Adrenal gland (tissue), 9 donors: ENCODE measurements at regions not wholly inside any gene's neighbourhood (a gene's known extent, or its start where the extent isn't known, plus 50 kb on each side); places are given as distances from the start of the nearest gene placed in this dataset.

Experiments used
- DNase-seq, 7 donors: peaks; one replicate each; pipeline ENCODE4 v3.0.0-alpha.2; 2019 to 2020
- H3K27ac ChIP-seq, 5 donors: fragments of 200-600 bp; sonication (generic) in 4 of 5; 1 replicate in 3 of 5; 2 replicates in 2 of 5; pipeline versions ENCODE4 v1.5.1 to v1.8.0; 2016 to 2020; ENCODE audit warnings: mild to moderate bottlenecking in 1 of 5
- H3K27me3 ChIP-seq: fragments of 200-600 bp; 2 replicates; pipeline ENCODE4 v1.8.0; 2021
- H3K36me3 ChIP-seq, 2 donors: fragments of 200-600 bp; replicated peaks in 1 of 2; 1 replicate in 1 of 2; 2 replicates in 1 of 2; pipeline versions ENCODE4 v1.5.1 to v1.8.0; 2018 to 2022
- H3K4me1 ChIP-seq, 2 donors: fragments of 200-600 bp; replicated peaks in 1 of 2; 1 replicate in 1 of 2; 2 replicates in 1 of 2; pipeline versions ENCODE4 v1.5.1 to v1.8.0; 2018 to 2021
- H3K4me3 ChIP-seq, 4 donors: fragments of 200-600 bp; sonication (generic) in 3 of 4; one replicate each; pipeline ENCODE4 v1.5.1; 2016 to 2018
- H3K9me3 ChIP-seq, 3 donors: fragments of 200-600 bp; sonication (generic) in 1 of 3; replicated peaks in 1 of 3; 1 replicate in 2 of 3; 2 replicates in 1 of 3; pipeline versions ENCODE4 v1.5.1 to v1.8.0; 2016 to 2021
- POLR2A ChIP-seq, 2 donors: fragments of 450-650 bp; IDR thresholded peaks; one replicate each; pipeline ENCODE4 v1.6.1; 2017; ENCODE audit warnings: antibody characterized with exemption in 2 of 2, mild to moderate bottlenecking in 2 of 2, moderate library complexity in 1 of 2
- WGBS, 4 donors: extraction: QIAGEN DNeasy Blood & Tissue Kit in 2 of 4; methylation state at CpG; one replicate each; pipeline versions ENCODE4 v1.1.5 to v1.1.7; 2013 to 2017; 5-methylcytosine and 5-hydroxymethylcytosine counted together
- intact Hi-C, 2 donors: fragments of 100-400 bp; cut with DNase I; formaldehyde crosslinking; loops; one replicate each; pipeline versions ENCODE4 v1.14.1 to v1.15.0; 2022 to 2023
- TF ChIP-seq, protein P1 (sequence below), 6 experiments: fragments of 450-650 bp in 4 of 6; fragments of 200-600 bp in 2 of 6; sonication (generic) in 1 of 6; IDR thresholded peaks; 1 replicate in 5 of 6; 2 replicates in 1 of 6; pipeline versions ENCODE4 v1.5.1 to v1.8.0; 2016 to 2021; ENCODE audit warnings: antibody characterized with exemption in 6 of 6, mild to moderate bottlenecking in 2 of 6, moderate library complexity in 1 of 6
- donor health status: healthy with polysubstance abuse.
- donor health status: Bipolar disorder and iron deficiency.
- donor health status: DM: yes; HTN: yes; CAD: no.
- donor health status: DM: no; HTN: no; CAD: no.
- donor health status: DM: no; HTN: no; CAD: no.

GRCh38 chr13:88862095-88862620 is 1191.0 kb downstream of the SLITRK5 start:
- Histone ChIP-seq H3K9me3 (no peaks in the 10 kb centered on the region), H3K4me3 (no peak overlapping the region), H3K27me3 (no peaks in the 10 kb centered on the region), H3K36me3 (no peaks in the 10 kb centered on the region), H3K27ac (no peak overlapping the region), H3K4me1 (no peaks in the 10 kb centered on the region)
- intact Hi-C loops = no loop called here
- TF ChIP-seq, protein P1, sequence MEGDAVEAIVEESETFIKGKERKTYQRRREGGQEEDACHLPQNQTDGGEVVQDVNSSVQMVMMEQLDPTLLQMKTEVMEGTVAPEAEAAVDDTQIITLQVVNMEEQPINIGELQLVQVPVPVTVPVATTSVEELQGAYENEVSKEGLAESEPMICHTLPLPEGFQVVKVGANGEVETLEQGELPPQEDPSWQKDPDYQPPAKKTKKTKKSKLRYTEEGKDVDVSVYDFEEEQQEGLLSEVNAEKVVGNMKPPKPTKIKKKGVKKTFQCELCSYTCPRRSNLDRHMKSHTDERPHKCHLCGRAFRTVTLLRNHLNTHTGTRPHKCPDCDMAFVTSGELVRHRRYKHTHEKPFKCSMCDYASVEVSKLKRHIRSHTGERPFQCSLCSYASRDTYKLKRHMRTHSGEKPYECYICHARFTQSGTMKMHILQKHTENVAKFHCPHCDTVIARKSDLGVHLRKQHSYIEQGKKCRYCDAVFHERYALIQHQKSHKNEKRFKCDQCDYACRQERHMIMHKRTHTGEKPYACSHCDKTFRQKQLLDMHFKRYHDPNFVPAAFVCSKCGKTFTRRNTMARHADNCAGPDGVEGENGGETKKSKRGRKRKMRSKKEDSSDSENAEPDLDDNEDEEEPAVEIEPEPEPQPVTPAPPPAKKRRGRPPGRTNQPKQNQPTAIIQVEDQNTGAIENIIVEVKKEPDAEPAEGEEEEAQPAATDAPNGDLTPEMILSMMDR (IDR thresholded peaks at IDR 0.05) = no peak
- TF ChIP-seq POLR2A (IDR thresholded peaks at IDR 0.05) = no peak
- WGBS, 4 donors = 68 to 84% (median 78%) methylated on average over 2 of the region's 2 CpGs
- DNase-seq = no peak

- WGBS, 4 donors = 81 to 94% (median 89%) methylated on average over 4 of the region's 4 CpGs
- no peak for DNase-seq
- TF ChIP-seq POLR2A (IDR thresholded peaks at IDR 0.05) = no peak
- TF ChIP-seq, protein P1 (IDR thresholded peaks at IDR 0.05) = no peak
- H3K9me3 ChIP-seq = no peaks in the 10 kb centered on the region
- no peak overlapping the region for H3K27ac ChIP-seq
- no peak overlapping the region for H3K4me3 ChIP-seq
- intact Hi-C loops = no loop called here
- no peaks in the 10 kb centered on the region for H3K4me1 ChIP-seq
- H3K36me3 ChIP-seq = no peaks in the 10 kb centered on the region
- no peaks in the 10 kb centered on the region for H3K27me3 ChIP-seq
Measured at GRCh38 chr13:88863116-88863515, 1191.9 kb downstream of the SLITRK5 start.

DNA sequence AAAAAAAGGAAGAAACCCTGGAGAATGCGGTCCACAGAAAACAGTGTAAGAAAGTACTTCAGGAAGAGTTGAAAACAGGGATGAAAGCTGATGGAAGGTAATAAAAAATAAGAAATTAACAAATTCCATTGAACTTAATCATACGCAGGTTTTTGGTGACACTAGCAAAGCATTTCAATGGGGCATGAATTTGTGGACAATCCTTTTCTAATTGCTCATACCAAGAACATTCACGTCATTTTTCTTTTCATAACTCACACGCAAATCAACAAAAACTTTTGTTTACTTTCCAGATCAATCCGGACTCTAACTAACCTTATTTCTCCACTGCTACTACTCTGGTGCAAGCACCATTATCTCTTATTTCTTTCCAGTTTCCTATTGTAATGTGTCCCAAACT is 1195.0 kb downstream of the SLITRK5 start:
- intact Hi-C loops = no loop called here
- TF ChIP-seq POLR2A (IDR thresholded peaks at IDR 0.05) = no peak
- TF ChIP-seq, protein P1 (IDR thresholded peaks at IDR 0.05) = no peak
- 82 to 89% (median 85%) methylated on average over 5 of the region's 5 CpGs for WGBS, 4 donors
- Histone ChIP-seq H3K9me3 (no peaks in the 10 kb centered on the region), H3K27ac (no peak overlapping the region), H3K36me3 (no peaks in the 10 kb centered on the region), H3K4me3 (no peak overlapping the region), H3K4me1 (no peaks in the 10 kb centered on the region), H3K27me3 (no peaks in the 10 kb centered on the region)
- DNase-seq = no peak

DNA sequence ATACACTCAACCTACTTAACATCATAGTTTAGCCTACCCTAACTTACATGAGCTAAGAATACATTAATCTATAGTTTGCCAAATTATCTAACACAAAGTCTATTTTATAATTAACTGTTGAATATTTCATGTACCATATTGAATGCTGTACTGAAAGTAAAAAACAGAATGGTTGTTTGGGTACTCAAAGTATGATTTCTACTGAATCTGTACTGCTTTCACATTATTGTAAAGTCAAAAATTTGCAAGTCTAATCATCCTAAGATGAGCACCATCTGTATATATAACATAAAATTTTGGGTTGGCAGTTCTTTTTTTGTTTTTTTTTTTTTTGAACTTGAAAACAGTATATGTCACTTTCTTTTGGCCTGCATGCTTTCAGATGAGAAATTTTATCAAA is 1212.6 kb downstream of the SLITRK5 start:
- TF ChIP-seq, protein P1 (IDR thresholded peaks at IDR 0.05) = no peak
- no peak for TF ChIP-seq POLR2A (IDR thresholded peaks at IDR 0.05)
- no peaks in the 10 kb centered on the region for H3K27me3 ChIP-seq
- H3K36me3 ChIP-seq = no peaks in the 10 kb centered on the region
- DNase-seq = no peak
- no peak overlapping the region for H3K27ac ChIP-seq
- no peak overlapping the region for H3K4me3 ChIP-seq
- no peaks in the 10 kb centered on the region for H3K9me3 ChIP-seq
- intact Hi-C loops = no loop called here
- H3K4me1 ChIP-seq = no peaks in the 10 kb centered on the region
